Sigmoid colon (tissue), 4 donors: ENCODE measurements at regions not wholly inside any gene's neighbourhood (a gene's known extent, or its start where the extent isn't known, plus 50 kb on each side); places are given as distances from the start of the nearest gene placed in this dataset.

Experiments used
- CTCF ChIP-seq, 4 experiments: fragments of 450-650 bp in 3 of 4; fragments of 200-600 bp in 1 of 4; IDR thresholded peaks; one replicate each; pipeline ENCODE4 v1.5.1; 2016 to 2019; ENCODE audit warnings: antibody characterized with exemption in 4 of 4, mild to moderate bottlenecking in 3 of 4, moderate library complexity in 2 of 4
- EP300 ChIP-seq, 4 donors: sonication (generic); formaldehyde crosslinking; IDR thresholded peaks; one replicate each; pipeline ENCODE4 v1.6.1; 2017; ENCODE audit warnings: antibody characterized with exemption in 4 of 4
- POLR2A ChIP-seq, 2 donors: fragments of 450-650 bp; IDR thresholded peaks; one replicate each; pipeline ENCODE4 v1.6.1; 2016; ENCODE audit warnings: antibody characterized with exemption in 2 of 2, mild to moderate bottlenecking in 2 of 2, moderate library complexity in 2 of 2

GRCh38 chr1:38486085-38486484, 373.5 kb downstream of the RRAGC start:
- TF ChIP-seq EP300 (IDR thresholded peaks at IDR 0.05) (no peak), CTCF (IDR thresholded peaks at IDR 0.05) (no peak), POLR2A (IDR thresholded peaks at IDR 0.05) (no peak)
